ENCODE measurements at regions not wholly inside any gene's neighbourhood (a gene's known extent, or its start where the extent isn't known, plus 50 kb on each side); places are given as distances from the start of the nearest gene placed in this dataset.

DNA sequence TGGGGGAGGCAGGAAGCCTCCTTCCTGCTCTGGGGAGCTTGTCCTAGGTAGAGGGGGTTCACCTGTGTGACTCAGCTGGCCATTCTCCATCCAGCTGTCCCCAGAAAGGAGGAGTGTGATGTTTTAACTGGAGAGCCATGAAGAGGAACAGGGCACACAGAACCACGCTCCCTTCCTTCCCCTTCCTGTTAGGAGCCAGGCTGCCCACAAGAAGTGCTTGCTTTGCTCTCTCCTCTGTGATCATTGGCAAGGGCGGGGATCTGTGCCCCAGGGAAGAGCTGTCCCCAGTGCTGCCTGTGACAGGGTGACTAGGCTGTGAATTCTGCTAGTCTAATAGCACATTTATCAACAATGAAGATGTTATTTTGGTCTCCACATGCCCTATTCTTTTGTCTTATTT lies 169.6 kb upstream of the GATB start:
- TF ChIP-seq, protein P1, sequence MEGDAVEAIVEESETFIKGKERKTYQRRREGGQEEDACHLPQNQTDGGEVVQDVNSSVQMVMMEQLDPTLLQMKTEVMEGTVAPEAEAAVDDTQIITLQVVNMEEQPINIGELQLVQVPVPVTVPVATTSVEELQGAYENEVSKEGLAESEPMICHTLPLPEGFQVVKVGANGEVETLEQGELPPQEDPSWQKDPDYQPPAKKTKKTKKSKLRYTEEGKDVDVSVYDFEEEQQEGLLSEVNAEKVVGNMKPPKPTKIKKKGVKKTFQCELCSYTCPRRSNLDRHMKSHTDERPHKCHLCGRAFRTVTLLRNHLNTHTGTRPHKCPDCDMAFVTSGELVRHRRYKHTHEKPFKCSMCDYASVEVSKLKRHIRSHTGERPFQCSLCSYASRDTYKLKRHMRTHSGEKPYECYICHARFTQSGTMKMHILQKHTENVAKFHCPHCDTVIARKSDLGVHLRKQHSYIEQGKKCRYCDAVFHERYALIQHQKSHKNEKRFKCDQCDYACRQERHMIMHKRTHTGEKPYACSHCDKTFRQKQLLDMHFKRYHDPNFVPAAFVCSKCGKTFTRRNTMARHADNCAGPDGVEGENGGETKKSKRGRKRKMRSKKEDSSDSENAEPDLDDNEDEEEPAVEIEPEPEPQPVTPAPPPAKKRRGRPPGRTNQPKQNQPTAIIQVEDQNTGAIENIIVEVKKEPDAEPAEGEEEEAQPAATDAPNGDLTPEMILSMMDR (IDR thresholded peaks at IDR 0.05; ENCODE audit: insufficient read depth, low read length, missing control alignments), result no peak
- POLR2A ChIA-PET, result no interaction called here

DNA sequence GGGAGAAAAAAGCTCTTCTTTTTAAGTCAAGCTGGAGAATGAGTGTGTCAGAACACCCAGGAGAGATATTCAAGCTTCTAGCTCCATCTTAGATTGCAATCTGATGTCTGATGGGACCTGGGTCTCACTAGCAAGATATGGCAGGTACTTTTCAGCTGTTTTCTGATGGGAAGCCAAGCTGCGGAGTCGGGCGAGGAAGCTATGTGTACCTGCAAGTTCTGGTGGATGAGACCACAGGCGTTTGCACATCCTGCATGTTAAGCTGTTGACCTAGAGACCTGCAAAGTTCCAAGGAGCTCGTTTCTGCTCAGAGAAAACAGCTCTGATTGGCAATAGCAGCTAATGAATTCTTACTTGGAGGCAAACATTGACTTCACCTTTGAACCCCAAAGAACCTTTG lies 167.3 kb upstream of the GATB start:
- TF ChIP-seq, protein P1 (IDR thresholded peaks at IDR 0.05; ENCODE audit: insufficient read depth, low read length, missing control alignments), result no peak
- POLR2A ChIA-PET, result no interaction called here
- CTCF ChIA-PET, result no interaction called here
- DNase-seq (ENCODE audit: low read depth, low spot score), result no peak
- no peak overlapping the region for H3K4me3 ChIP-seq (ENCODE audit: low read depth, low read length)

More for the DNA sequence above, 169.6 kb upstream of the GATB start:
- DNase-seq (ENCODE audit: low read depth, low spot score), result no peak
- no peak overlapping the region for H3K4me3 ChIP-seq (ENCODE audit: low read depth, low read length)
- CTCF ChIA-PET, result no interaction called here

DNA sequence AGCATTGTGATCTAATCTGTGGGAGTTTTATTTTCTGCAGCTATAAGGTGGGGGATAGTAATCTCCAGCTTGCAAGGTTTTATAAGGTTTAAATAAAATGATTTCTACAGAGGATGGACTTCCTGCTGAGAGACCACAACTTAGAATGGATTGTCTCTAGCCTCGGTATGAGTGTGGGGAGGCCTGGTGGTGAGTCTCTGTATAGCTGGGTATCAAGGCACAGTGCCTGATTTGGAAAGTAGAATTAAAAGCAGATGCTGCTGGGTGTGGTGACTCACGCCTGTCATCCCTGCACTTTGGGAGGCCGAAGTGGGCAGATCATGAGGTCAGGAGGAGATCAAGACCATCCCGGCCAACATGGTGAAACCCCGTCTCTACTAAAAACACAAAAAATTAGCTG lies 162.0 kb upstream of the GATB start:
- H3K4me3 ChIP-seq (ENCODE audit: low read depth, low read length), result no peak overlapping the region
- CTCF ChIA-PET, result no interaction called here
- POLR2A ChIA-PET, result no interaction called here
- no peak for DNase-seq (ENCODE audit: low read depth, low spot score)
- TF ChIP-seq, protein P1 (IDR thresholded peaks at IDR 0.05; ENCODE audit: insufficient read depth, low read length, missing control alignments), result no peak

DNA sequence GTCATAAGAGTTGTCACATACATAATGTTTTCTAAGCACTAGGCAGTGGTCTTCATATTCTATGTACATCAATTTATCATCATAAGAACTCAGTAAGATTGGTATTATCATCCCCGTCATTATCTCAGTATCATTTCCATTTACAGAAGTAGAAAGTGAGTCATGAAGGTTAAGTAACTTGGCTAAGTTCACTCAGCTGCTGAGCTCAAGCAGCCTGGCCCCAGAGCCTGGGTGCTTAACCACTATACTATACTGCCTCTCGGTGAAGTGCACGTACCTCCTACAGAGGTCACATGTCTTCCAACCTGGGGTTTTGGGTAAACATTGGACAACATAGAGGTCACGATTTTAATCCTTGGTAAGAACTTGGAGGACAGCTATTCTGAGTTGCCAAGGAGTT lies 161.5 kb upstream of the GATB start:
- ChIA-PET POLR2A (no interaction called here), CTCF (no interaction called here)
- TF ChIP-seq, protein P1 (IDR thresholded peaks at IDR 0.05; ENCODE audit: insufficient read depth, low read length, missing control alignments), result no peak
- no peak overlapping the region for H3K4me3 ChIP-seq (ENCODE audit: low read depth, low read length)
- DNase-seq (ENCODE audit: low read depth, low spot score), result no peak

DNA sequence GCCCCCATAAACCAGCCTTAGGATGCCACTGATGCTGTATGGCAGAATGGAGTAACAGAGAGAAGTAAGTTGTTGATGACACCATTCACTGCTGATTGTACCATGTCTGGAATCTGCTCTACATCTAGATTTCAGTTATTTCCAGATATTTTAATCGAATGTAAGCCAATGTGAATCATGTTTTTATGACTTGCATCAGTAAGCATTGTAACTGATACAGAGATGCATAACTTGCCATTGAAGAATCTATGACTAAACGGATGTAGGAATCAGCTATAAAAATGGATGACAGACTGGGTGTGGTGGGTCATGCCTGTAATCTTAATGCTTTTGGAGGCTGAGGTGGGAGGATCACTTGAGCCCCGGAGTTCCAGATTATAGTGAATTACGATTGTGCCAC lies 161.0 kb upstream of the GATB start:
- POLR2A ChIA-PET, result no interaction called here

DNA sequence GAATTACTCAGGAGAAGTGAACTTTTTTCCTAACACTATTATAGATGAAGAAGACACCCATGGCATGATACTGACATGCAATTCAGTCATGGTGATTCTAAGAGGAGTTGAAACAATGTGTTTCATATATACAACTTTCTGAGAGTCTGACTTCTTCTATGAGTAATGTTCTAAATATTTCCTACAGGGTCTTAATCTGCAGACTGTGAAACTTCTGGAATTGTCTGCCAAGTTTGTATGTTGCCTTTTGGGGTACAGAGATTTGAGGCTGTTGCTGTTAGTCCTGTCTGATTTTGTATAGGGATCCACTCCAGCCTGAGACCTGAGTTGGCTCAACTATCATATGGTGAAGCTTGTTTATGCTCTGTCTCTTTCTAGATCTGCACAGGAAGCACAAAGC lies 160.6 kb upstream of the GATB start:
- TF ChIP-seq, protein P1 (IDR thresholded peaks at IDR 0.05; ENCODE audit: insufficient read depth, low read length, missing control alignments), result no peak
- ChIA-PET CTCF (no interaction called here), POLR2A (no interaction called here)
- DNase-seq (ENCODE audit: low read depth, low spot score), result no peak
- no peak overlapping the region for H3K4me3 ChIP-seq (ENCODE audit: low read depth, low read length)

More for the DNA sequence above, 161.0 kb upstream of the GATB start:
- H3K4me3 ChIP-seq (ENCODE audit: low read depth, low read length), result no peak overlapping the region
- CTCF ChIA-PET, result no interaction called here
- TF ChIP-seq, protein P1 (IDR thresholded peaks at IDR 0.05; ENCODE audit: insufficient read depth, low read length, missing control alignments), result no peak
- DNase-seq (ENCODE audit: low read depth, low spot score), result no peak
